ENCODE measurements at regions not wholly inside any gene's neighbourhood (a gene's known extent, or its start where the extent isn't known, plus 50 kb on each side); places are given as distances from the start of the nearest gene placed in this dataset.

- no peaks in the 10 kb centered on the region for H3K27me3 ChIP-seq (ENCODE audit: insufficient read depth, low read length)
- H4K20me1 ChIP-seq (ENCODE audit: insufficient read depth, low read length) = no peaks in the 10 kb centered on the region
- no peak for TF ChIP-seq CTCF (IDR thresholded peaks at IDR 0.05; ENCODE audit: low read length)
- TF ChIP-seq EZH2 (IDR thresholded peaks at IDR 0.05; ENCODE audit: borderline replicate concordance, low read length) = no peak
- no peaks in the 10 kb centered on the region for H3K9me2 ChIP-seq (ENCODE audit: low read depth, low read length)
- no peaks in the 10 kb centered on the region for H3K36me3 ChIP-seq (ENCODE audit: insufficient read depth, low read length)
- no peaks in the 10 kb centered on the region for H3F3A ChIP-seq (ENCODE audit: insufficient read depth, low read length)
- no peaks in the 10 kb centered on the region for H3K4me1 ChIP-seq (ENCODE audit: insufficient read depth, low read length, severe bottlenecking)
- H3K9ac ChIP-seq (ENCODE audit: low read length) = no peak overlapping the region
- no peaks in the 10 kb centered on the region for H3K79me2 ChIP-seq (ENCODE audit: insufficient read depth, low read length)
- no peak overlapping the region for H3K4me2 ChIP-seq (ENCODE audit: low read length)
- H3K9me3 ChIP-seq (ENCODE audit: low read length) = no peaks in the 10 kb centered on the region
- H2AFZ ChIP-seq (ENCODE audit: low read length) = no peak overlapping the region
- H3K4me3 ChIP-seq (ENCODE audit: low read depth, low read length, poor library complexity, severe bottlenecking) = no peak overlapping the region
- no peak overlapping the region for H3K27ac ChIP-seq (ENCODE audit: low read depth, low read length, poor library complexity, severe bottlenecking)
Observed at GRCh38 chr2:215736653-215737290, 276.6 kb downstream of the MREG start.

GRCh38 chr2:215731108-215731658 is 282.2 kb downstream of the MREG start:
- H3K36me3 ChIP-seq (ENCODE audit: insufficient read depth, low read length) = no peaks in the 10 kb centered on the region
- H3K27ac ChIP-seq (ENCODE audit: low read depth, low read length, poor library complexity, severe bottlenecking) = no peak overlapping the region
- H3K9me3 ChIP-seq (ENCODE audit: low read length) = no peaks in the 10 kb centered on the region
- H3K9ac ChIP-seq (ENCODE audit: low read length) = no peak overlapping the region
- TF ChIP-seq CTCF (IDR thresholded peaks at IDR 0.05; ENCODE audit: low read length) (no peak), EZH2 (IDR thresholded peaks at IDR 0.05; ENCODE audit: borderline replicate concordance, low read length) (no peak)
- no peaks in the 10 kb centered on the region for H3K27me3 ChIP-seq (ENCODE audit: insufficient read depth, low read length)
- H4K20me1 ChIP-seq (ENCODE audit: insufficient read depth, low read length) = no peaks in the 10 kb centered on the region
- H3F3A ChIP-seq (ENCODE audit: insufficient read depth, low read length) = no peaks in the 10 kb centered on the region
- H3K9me2 ChIP-seq (ENCODE audit: low read depth, low read length) = no peaks in the 10 kb centered on the region
- H2AFZ ChIP-seq (ENCODE audit: low read length) = no peak overlapping the region
- no peaks in the 10 kb centered on the region for H3K4me1 ChIP-seq (ENCODE audit: insufficient read depth, low read length, severe bottlenecking)
- no peaks in the 10 kb centered on the region for H3K79me2 ChIP-seq (ENCODE audit: insufficient read depth, low read length)
- no peak overlapping the region for H3K4me2 ChIP-seq (ENCODE audit: low read length)
- H3K4me3 ChIP-seq (ENCODE audit: low read depth, low read length, poor library complexity, severe bottlenecking) = no peak overlapping the region

- Histone ChIP-seq H3K9me3 (ENCODE audit: low read length) (no peaks in the 10 kb centered on the region), H3K27me3 (ENCODE audit: insufficient read depth, low read length) (no peaks in the 10 kb centered on the region), H3K9ac (ENCODE audit: low read length) (no peak overlapping the region), H3K79me2 (ENCODE audit: insufficient read depth, low read length) (no peaks in the 10 kb centered on the region), H3K9me2 (ENCODE audit: low read depth, low read length) (no peaks in the 10 kb centered on the region), H3K27ac (ENCODE audit: low read depth, low read length, poor library complexity, severe bottlenecking) (no peak overlapping the region), H3K36me3 (ENCODE audit: insufficient read depth, low read length) (no peaks in the 10 kb centered on the region), H3F3A (ENCODE audit: insufficient read depth, low read length) (no peaks in the 10 kb centered on the region), H3K4me1 (ENCODE audit: insufficient read depth, low read length, severe bottlenecking) (no peaks in the 10 kb centered on the region), H2AFZ (ENCODE audit: low read length) (no peak overlapping the region), H3K4me2 (ENCODE audit: low read length) (no peak overlapping the region), H3K4me3 (ENCODE audit: low read depth, low read length, poor library complexity, severe bottlenecking) (no peak overlapping the region), H4K20me1 (ENCODE audit: insufficient read depth, low read length) (no peaks in the 10 kb centered on the region)
- no peak for TF ChIP-seq CTCF (IDR thresholded peaks at IDR 0.05; ENCODE audit: low read length)
- no peak for TF ChIP-seq EZH2 (IDR thresholded peaks at IDR 0.05; ENCODE audit: borderline replicate concordance, low read length)
Observed at GRCh38 chr2:215729985-215730620, 283.2 kb downstream of the MREG start.
